ENCODE measurements at regions not wholly inside any gene's neighbourhood (a gene's known extent, or its start where the extent isn't known, plus 50 kb on each side); places are given as distances from the start of the nearest gene placed in this dataset.

DNA sequence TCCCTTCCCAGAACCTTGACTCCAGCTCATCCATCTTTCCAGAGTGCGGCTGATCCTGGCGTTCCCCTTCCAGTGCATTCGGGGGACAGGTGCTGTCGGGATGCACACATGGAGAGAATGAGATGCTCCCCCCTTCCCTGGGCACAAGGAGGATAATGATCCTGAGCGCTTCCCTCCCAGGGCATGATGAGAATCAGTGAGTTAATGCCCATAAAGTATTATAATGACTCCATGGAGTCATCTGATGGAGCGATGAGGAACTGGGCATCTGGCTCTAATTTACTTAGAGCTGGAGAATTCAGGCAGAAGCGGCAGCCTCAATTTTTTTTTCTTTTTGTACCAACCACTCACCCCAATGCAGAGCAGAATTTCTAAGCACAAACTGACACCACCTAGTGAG lies 79.6 kb upstream of the SKOR2 start:
- ChIA-PET CTCF (no interaction called here), POLR2A (no interaction called here)
- TF ChIP-seq, protein P1, sequence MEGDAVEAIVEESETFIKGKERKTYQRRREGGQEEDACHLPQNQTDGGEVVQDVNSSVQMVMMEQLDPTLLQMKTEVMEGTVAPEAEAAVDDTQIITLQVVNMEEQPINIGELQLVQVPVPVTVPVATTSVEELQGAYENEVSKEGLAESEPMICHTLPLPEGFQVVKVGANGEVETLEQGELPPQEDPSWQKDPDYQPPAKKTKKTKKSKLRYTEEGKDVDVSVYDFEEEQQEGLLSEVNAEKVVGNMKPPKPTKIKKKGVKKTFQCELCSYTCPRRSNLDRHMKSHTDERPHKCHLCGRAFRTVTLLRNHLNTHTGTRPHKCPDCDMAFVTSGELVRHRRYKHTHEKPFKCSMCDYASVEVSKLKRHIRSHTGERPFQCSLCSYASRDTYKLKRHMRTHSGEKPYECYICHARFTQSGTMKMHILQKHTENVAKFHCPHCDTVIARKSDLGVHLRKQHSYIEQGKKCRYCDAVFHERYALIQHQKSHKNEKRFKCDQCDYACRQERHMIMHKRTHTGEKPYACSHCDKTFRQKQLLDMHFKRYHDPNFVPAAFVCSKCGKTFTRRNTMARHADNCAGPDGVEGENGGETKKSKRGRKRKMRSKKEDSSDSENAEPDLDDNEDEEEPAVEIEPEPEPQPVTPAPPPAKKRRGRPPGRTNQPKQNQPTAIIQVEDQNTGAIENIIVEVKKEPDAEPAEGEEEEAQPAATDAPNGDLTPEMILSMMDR (IDR thresholded peaks at IDR 0.05; ENCODE audit: insufficient read depth in 1 of 2, low read depth in 1 of 2, low read length in 1 of 2, severe bottlenecking in 1 of 2, unreplicated experiment in 1 of 2), result no peak
- Mint-ChIP-seq H3K27ac (ENCODE audit: unreplicated experiment) (no peak overlapping the region), H3K4me1 (ENCODE audit: low read depth, unreplicated experiment) (no peaks in the 10 kb centered on the region), H3K9me3 (ENCODE audit: unreplicated experiment) (no peaks in the 10 kb centered on the region), H3K4me3 (ENCODE audit: unreplicated experiment) (no peak overlapping the region), H3K27me3 (ENCODE audit: insufficient read depth, unreplicated experiment) (peaks cover 10% of the 10 kb centered on the region), H3K36me3 (ENCODE audit: insufficient read depth, unreplicated experiment) (no peaks in the 10 kb centered on the region)
- no peaks in the 10 kb centered on the region for H3K4me1 ChIP-seq
- DNase-seq, result no peak
- no peaks in the 10 kb centered on the region for H3K36me3 ChIP-seq (ENCODE audit: control insufficient read depth, insufficient read depth, low read length)
- H3K9me3 ChIP-seq, result no peaks in the 10 kb centered on the region
- H3K27me3 ChIP-seq (replicated peaks; ENCODE audit: control insufficient read depth, insufficient read depth, low read length), result no peaks in the 10 kb centered on the region
- no peak overlapping the region for H3K4me3 ChIP-seq (ENCODE audit: low read depth, low read length)
- intact Hi-C loops (cut with micrococcal nuclease; ENCODE audit: unreplicated experiment), result no loop called here
- BruUV-seq (replicated peaks), result no TSS peak

DNA sequence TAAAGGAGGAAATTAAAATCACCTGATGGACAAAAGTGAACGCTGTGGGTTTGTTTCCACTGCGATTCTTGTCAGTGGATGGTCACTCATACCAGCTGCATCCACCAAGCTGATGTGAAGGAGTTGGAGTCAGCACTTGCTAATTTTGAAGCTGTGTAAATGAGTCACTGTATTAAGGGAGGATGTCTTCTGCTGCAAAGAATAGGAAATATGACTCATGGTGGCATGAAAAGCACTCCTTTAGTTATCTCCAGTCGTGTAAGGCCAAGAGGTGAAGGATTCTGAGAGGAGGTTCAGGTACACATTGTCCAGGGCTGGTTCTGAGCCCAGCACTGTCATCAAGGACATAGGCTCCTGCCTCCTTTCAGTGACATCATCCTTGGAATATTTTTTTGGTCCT lies 71.7 kb upstream of the SKOR2 start:
- Mint-ChIP-seq H3K27ac (ENCODE audit: unreplicated experiment) (no peak overlapping the region), H3K4me3 (ENCODE audit: unreplicated experiment) (no peak overlapping the region), H3K9me3 (ENCODE audit: unreplicated experiment) (no peaks in the 10 kb centered on the region), H3K4me1 (ENCODE audit: low read depth, unreplicated experiment) (no peaks in the 10 kb centered on the region), H3K27me3 (ENCODE audit: insufficient read depth, unreplicated experiment) (peaks cover 5% of the 10 kb centered on the region), H3K36me3 (ENCODE audit: insufficient read depth, unreplicated experiment) (no peaks in the 10 kb centered on the region)
- Histone ChIP-seq H3K4me1 (no peaks in the 10 kb centered on the region), H3K27me3 (replicated peaks; ENCODE audit: control insufficient read depth, insufficient read depth, low read length) (no peaks in the 10 kb centered on the region), H3K4me3 (ENCODE audit: low read depth, low read length) (no peak overlapping the region), H3K36me3 (ENCODE audit: control insufficient read depth, insufficient read depth, low read length) (no peaks in the 10 kb centered on the region), H3K9me3 (no peaks in the 10 kb centered on the region)
- no TSS peak for BruUV-seq (replicated peaks)
- POLR2A ChIA-PET, result no interaction called here
- intact Hi-C loops (cut with micrococcal nuclease; ENCODE audit: unreplicated experiment), result no loop called here
- CTCF ChIA-PET, result no interaction called here
- TF ChIP-seq, protein P1 (IDR thresholded peaks at IDR 0.05; ENCODE audit: insufficient read depth in 1 of 2, low read depth in 1 of 2, low read length in 1 of 2, severe bottlenecking in 1 of 2, unreplicated experiment in 1 of 2), result no peak
- DNase-seq, result no peak

DNA sequence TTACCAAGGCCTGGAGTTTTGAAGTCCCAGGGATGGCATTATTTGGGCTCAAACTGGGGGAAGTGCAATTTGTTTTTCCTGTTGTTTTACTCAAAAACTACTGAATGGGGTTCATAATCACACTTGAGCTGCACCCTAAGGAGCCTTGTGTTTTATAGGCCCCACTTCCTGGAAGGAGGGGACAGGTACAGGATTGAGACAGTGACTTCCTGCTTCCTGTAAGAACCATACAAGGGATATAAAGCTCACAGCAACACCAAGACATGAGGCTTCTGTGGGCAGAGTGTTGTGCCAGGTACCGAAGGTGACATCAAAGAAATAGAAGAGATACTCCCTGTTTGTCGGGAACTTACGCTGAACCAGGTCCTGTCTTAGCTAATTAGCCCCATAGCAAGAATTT lies 70.4 kb upstream of the SKOR2 start:
- H3K4me1 ChIP-seq, result no peaks in the 10 kb centered on the region
- H3K4me3 Mint-ChIP-seq (ENCODE audit: unreplicated experiment), result no peak overlapping the region
- BruUV-seq (replicated peaks), result no TSS peak
- H3K27ac Mint-ChIP-seq (ENCODE audit: unreplicated experiment), result no peak overlapping the region
- ChIA-PET CTCF (no interaction called here), POLR2A (no interaction called here)
- TF ChIP-seq, protein P1 (IDR thresholded peaks at IDR 0.05; ENCODE audit: insufficient read depth in 1 of 2, low read depth in 1 of 2, low read length in 1 of 2, severe bottlenecking in 1 of 2, unreplicated experiment in 1 of 2), result no peak
- H3K9me3 ChIP-seq, result no peaks in the 10 kb centered on the region
- H3K4me1 Mint-ChIP-seq (ENCODE audit: low read depth, unreplicated experiment), result no peaks in the 10 kb centered on the region
- H3K36me3 Mint-ChIP-seq (ENCODE audit: insufficient read depth, unreplicated experiment), result no peaks in the 10 kb centered on the region
- H3K9me3 Mint-ChIP-seq (ENCODE audit: unreplicated experiment), result no peaks in the 10 kb centered on the region
- H3K36me3 ChIP-seq (ENCODE audit: control insufficient read depth, insufficient read depth, low read length), result no peaks in the 10 kb centered on the region
- H3K27me3 ChIP-seq (replicated peaks; ENCODE audit: control insufficient read depth, insufficient read depth, low read length), result no peaks in the 10 kb centered on the region
- H3K4me3 ChIP-seq (ENCODE audit: low read depth, low read length), result no peak overlapping the region
- intact Hi-C loops (cut with micrococcal nuclease; ENCODE audit: unreplicated experiment), result no loop called here
- DNase-seq, result no peak
- peaks cover 8% of the 10 kb centered on the region for H3K27me3 Mint-ChIP-seq (ENCODE audit: insufficient read depth, unreplicated experiment)

All from Caco-2 (cell line).